ENCODE measurements at regions not wholly inside any gene's neighbourhood (a gene's known extent, or its start where the extent isn't known, plus 50 kb on each side); places are given as distances from the start of the nearest gene placed in this dataset.

- ATAC-seq (no peak), DNase-seq (ENCODE audit: low read depth, low spot score) (no peak)
- Histone ChIP-seq H3K27ac (ENCODE audit: low read length) (no peak overlapping the region), H3K27me3 (ENCODE audit: control insufficient read depth, insufficient read depth, low read length) (0 out of 2 replicates have a peak, but pooled peaks cover 2% of the 10 kb centered on the region), H3K4me3 (ENCODE audit: low read depth in 2 of 2, low read length in 2 of 2) (no peak overlapping the region), H3K9me3 (ENCODE audit: control insufficient read depth, insufficient read depth, low read depth, low read length) (no peaks in the 10 kb centered on the region), H3K4me1 (ENCODE audit: control insufficient read depth, insufficient read depth, low read length) (no peaks in the 10 kb centered on the region), H3K36me3 (ENCODE audit: control insufficient read depth, insufficient read depth, low read length) (no peaks in the 10 kb centered on the region)
- TF ChIP-seq POLR2AphosphoS5 (IDR thresholded peaks at IDR 0.05; ENCODE audit: low read depth, low read length) (no peak), CTCF (IDR thresholded peaks at IDR 0.05) (no peak), TCF7L2 (IDR thresholded peaks at IDR 0.05; ENCODE audit: low read depth, low read length) (no peak), REST (IDR thresholded peaks at IDR 0.05; ENCODE audit: insufficient read depth in 1 of 2, low read depth in 2 of 2, low read length in 1 of 2) (no peak), SIN3A (IDR thresholded peaks at IDR 0.05; ENCODE audit: borderline replicate concordance, insufficient read depth, low read depth, low read length) (no peak)
- in situ Hi-C loops (cut with HindIII; ENCODE audit: low pct_unique_long_range_greater_than_20kb, low sequenced_read_pairs) (no loop called here), intact Hi-C loops (cut with micrococcal nuclease; ENCODE audit: unreplicated experiment) (loop anchor here (10.0 kb wide), 1 partner anchor 832 kb away; no protein-coding TSS in a partner anchor)
- no TSS peak for BruUV-seq (replicated peaks)
- POLR2A ChIA-PET = no interaction called here
- CTCF ChIA-PET = no interaction called here
Observed at GRCh38 chr10:89952751-89953150, 251.4 kb downstream of the KIF20B start.

- Histone ChIP-seq H3K27ac (ENCODE audit: low read length) (no peak overlapping the region), H3K9me3 (ENCODE audit: control insufficient read depth, insufficient read depth, low read depth, low read length) (no peaks in the 10 kb centered on the region), H3K4me3 (ENCODE audit: low read depth in 2 of 2, low read length in 2 of 2) (no peak overlapping the region), H3K4me1 (ENCODE audit: control insufficient read depth, insufficient read depth, low read length) (no peaks in the 10 kb centered on the region), H3K36me3 (ENCODE audit: control insufficient read depth, insufficient read depth, low read length) (no peaks in the 10 kb centered on the region), H3K27me3 (ENCODE audit: control insufficient read depth, insufficient read depth, low read length) (0 out of 2 replicates have a peak, but pooled peaks cover 2% of the 10 kb centered on the region)
- DNase-seq (ENCODE audit: low read depth, low spot score) (no peak), ATAC-seq (no peak)
- in situ Hi-C loops (cut with HindIII; ENCODE audit: low pct_unique_long_range_greater_than_20kb, low sequenced_read_pairs) = no loop called here
- no TSS peak for BruUV-seq (replicated peaks)
- ChIA-PET POLR2A (interaction anchor here (0.7 kb wide), 1 partner anchor 444 kb away, joined by 3 read pairs; no protein-coding TSS in a partner anchor), CTCF (no interaction called here)
- no peak for TF ChIP-seq CTCF (IDR thresholded peaks at IDR 0.05)
- no peak for TF ChIP-seq REST (IDR thresholded peaks at IDR 0.05; ENCODE audit: insufficient read depth in 1 of 2, low read depth in 2 of 2, low read length in 1 of 2)
- TF ChIP-seq TCF7L2 (IDR thresholded peaks at IDR 0.05; ENCODE audit: low read depth, low read length) = no peak
- no peak for TF ChIP-seq SIN3A (IDR thresholded peaks at IDR 0.05; ENCODE audit: borderline replicate concordance, insufficient read depth, low read depth, low read length)
- no peak for TF ChIP-seq POLR2AphosphoS5 (IDR thresholded peaks at IDR 0.05; ENCODE audit: low read depth, low read length)
- intact Hi-C loops (cut with micrococcal nuclease; ENCODE audit: unreplicated experiment) = loop anchor here (10.0 kb wide), 1 partner anchor 831 kb away; no protein-coding TSS in a partner anchor
Observed at GRCh38 chr10:89954061-89954460, 252.7 kb downstream of the KIF20B start.

All from Panc1 (cell line).